CD4-positive, CD25-positive, alpha-beta regulatory T cell (primary cell): ENCODE measurements at regions not wholly inside any gene's neighbourhood (a gene's known extent, or its start where the extent isn't known, plus 50 kb on each side); places are given as distances from the start of the nearest gene placed in this dataset.

Experiments
- ATAC-seq, 2 donors: fragments of 150-1000 bp; cut with Tn5 transposase; one replicate each; pipeline ENCODE4 v1.10.0; 2021; ENCODE audit warnings: low read depth in 2 of 2, moderate number of reproducible peaks in 2 of 2, moderate library complexity in 1 of 2
- DNase-seq, 3 donors: peaks; one replicate each; pipeline versions ENCODE4 v3.0.0 to v3.0.0-alpha.2; 2012 to 2022; ENCODE audit warnings: mixed read lengths in 1 of 3
- H3K27ac ChIP-seq: one replicate; pipeline ENCODE4 v1.7.0; 2013; ENCODE audit warnings: mild to moderate bottlenecking, low read length; ENCODE audit not compliant: insufficient read depth, poor library complexity, severe bottlenecking
- H3K27me3 ChIP-seq: one replicate; pipeline ENCODE4 v1.7.0; 2013; ENCODE audit warnings: low read length; ENCODE audit not compliant: control insufficient read depth, insufficient read depth
- H3K36me3 ChIP-seq: one replicate; pipeline ENCODE4 v1.7.0; 2013; ENCODE audit warnings: mild to moderate bottlenecking, low read length, moderate library complexity; ENCODE audit not compliant: control insufficient read depth, insufficient read depth
- H3K4me1 ChIP-seq: 2 replicates; pipeline ENCODE4 v1.7.0; 2013; ENCODE audit warnings: mild to moderate bottlenecking, low read length; ENCODE audit not compliant: insufficient read depth, control insufficient read depth, poor library complexity, severe bottlenecking
- H3K4me3 ChIP-seq: one replicate; pipeline ENCODE4 v1.7.0; 2013; ENCODE audit warnings: low read depth, mild to moderate bottlenecking, low read length, moderate library complexity
- H3K9me3 ChIP-seq, 2 experiments: 1 replicate in 1 of 2; 2 replicates in 1 of 2; pipeline ENCODE4 v1.7.0; 2013; ENCODE audit warnings: low read length in 2 of 2, mild to moderate bottlenecking in 1 of 2, moderate library complexity in 1 of 2; ENCODE audit not compliant: control insufficient read depth in 2 of 2
- H3K27ac Mint-ChIP-seq, 3 donors: one replicate each; pipeline ENCODE4 v1.8.0; 2020 to 2022; ENCODE audit warnings: mild to moderate bottlenecking in 3 of 3, mixed read lengths in 3 of 3, moderate library complexity in 2 of 3
- H3K27me3 Mint-ChIP-seq: one replicate; pipeline ENCODE4 v1.8.0; 2022; ENCODE audit warnings: mild to moderate bottlenecking, mixed read lengths
- H3K36me3 Mint-ChIP-seq: one replicate; pipeline ENCODE4 v1.8.0; 2020; ENCODE audit warnings: mixed read lengths
- H3K4me1 Mint-ChIP-seq, 4 donors: one replicate each; pipeline ENCODE4 v1.8.0; 2020 to 2022; ENCODE audit warnings: mixed read lengths in 4 of 4, mild to moderate bottlenecking in 1 of 4
- H3K4me3 Mint-ChIP-seq, 4 donors: one replicate each; pipeline ENCODE4 v1.8.0; 2020 to 2022; ENCODE audit warnings: mild to moderate bottlenecking in 4 of 4, mixed read lengths in 4 of 4, moderate library complexity in 3 of 4
- H3K9me3 Mint-ChIP-seq, 7 donors: one replicate each; pipeline ENCODE4 v1.8.0; 2020 to 2022; ENCODE audit warnings: mixed read lengths in 7 of 7, mild to moderate bottlenecking in 3 of 7, moderate library complexity in 2 of 7

- H3K27me3 ChIP-seq: peaks cover 2% of the 10 kb centered on the region
- peaks cover 5 to 6% of the 10 kb centered on the region in 2 experiments for H3K9me3 ChIP-seq
- Mint-ChIP-seq H3K9me3 (peaks cover 0 to 8% (median 2%) of the 10 kb centered on the region in 7 donors), H3K36me3 (no peaks in the 10 kb centered on the region), H3K4me3 (no peak overlapping the region), H3K27ac (no peak overlapping the region), H3K27me3 (no peaks in the 10 kb centered on the region), H3K4me1 (no peaks in the 10 kb centered on the region)
- H3K36me3 ChIP-seq: no peaks in the 10 kb centered on the region
- H3K4me1 ChIP-seq: no peaks in the 10 kb centered on the region
- DNase-seq: no peak
- no peak for ATAC-seq
- H3K4me3 ChIP-seq: no peak overlapping the region
- H3K27ac ChIP-seq: no peak overlapping the region
Measured at GRCh38 chr9:115378241-115378640, 260.3 kb upstream of the TNC start.

GRCh38 chr9:115378758-115379157 lies 260.8 kb upstream of the TNC start:
- Histone ChIP-seq H3K4me1 (no peaks in the 10 kb centered on the region), H3K27ac (no peak overlapping the region), H3K27me3 (peaks cover 2% of the 10 kb centered on the region), H3K36me3 (no peaks in the 10 kb centered on the region), H3K4me3 (no peak overlapping the region), H3K9me3 (peaks cover 6 to 8% of the 10 kb centered on the region in 2 experiments)
- no peak overlapping the region for H3K27ac Mint-ChIP-seq
- peaks cover 0 to 10% (median 3%) of the 10 kb centered on the region in 7 donors for H3K9me3 Mint-ChIP-seq
- no peak for DNase-seq
- no peak for ATAC-seq
- H3K36me3 Mint-ChIP-seq: no peaks in the 10 kb centered on the region
- H3K4me1 Mint-ChIP-seq: no peaks in the 10 kb centered on the region
- H3K4me3 Mint-ChIP-seq: no peak overlapping the region
- no peaks in the 10 kb centered on the region for H3K27me3 Mint-ChIP-seq

GRCh38 chr9:115379719-115380118 lies 261.8 kb upstream of the TNC start:
- no peak overlapping the region for H3K4me3 Mint-ChIP-seq
- no peak overlapping the region for H3K27ac ChIP-seq
- H3K9me3 ChIP-seq: peaks cover 6 to 8% of the 10 kb centered on the region in 2 experiments
- H3K36me3 ChIP-seq: no peaks in the 10 kb centered on the region
- peaks cover 0 to 13% (median 5%) of the 10 kb centered on the region in 7 donors for H3K9me3 Mint-ChIP-seq
- no peaks in the 10 kb centered on the region for H3K4me1 ChIP-seq
- peaks cover 2% of the 10 kb centered on the region for H3K27me3 ChIP-seq
- H3K4me1 Mint-ChIP-seq: no peaks in the 10 kb centered on the region
- ATAC-seq (no peak), DNase-seq (no peak)
- H3K27me3 Mint-ChIP-seq: no peaks in the 10 kb centered on the region
- H3K36me3 Mint-ChIP-seq: no peaks in the 10 kb centered on the region
- no peak overlapping the region for H3K27ac Mint-ChIP-seq
- H3K4me3 ChIP-seq: no peak overlapping the region

- DNase-seq (no peak), ATAC-seq (no peak)
- H3K27me3 ChIP-seq: no peaks in the 10 kb centered on the region
- H3K36me3 ChIP-seq: no peaks in the 10 kb centered on the region
- peaks cover 6 to 8% of the 10 kb centered on the region in 2 experiments for H3K9me3 ChIP-seq
- H3K9me3 Mint-ChIP-seq: peaks cover 0 to 13% (median 4%) of the 10 kb centered on the region in 7 donors
- H3K4me3 Mint-ChIP-seq: no peak overlapping the region
- H3K36me3 Mint-ChIP-seq: no peaks in the 10 kb centered on the region
- no peak overlapping the region for H3K27ac Mint-ChIP-seq
- no peak overlapping the region for H3K27ac ChIP-seq
- H3K4me3 ChIP-seq: no peak overlapping the region
- H3K4me1 Mint-ChIP-seq: no peaks in the 10 kb centered on the region
- no peaks in the 10 kb centered on the region for H3K27me3 Mint-ChIP-seq
- H3K4me1 ChIP-seq: no peaks in the 10 kb centered on the region
Measured at GRCh38 chr9:115382865-115383264, 264.9 kb upstream of the TNC start.

- no peak for ATAC-seq
- H3K36me3 Mint-ChIP-seq: no peaks in the 10 kb centered on the region
- H3K9me3 ChIP-seq: peaks cover 6 to 8% of the 10 kb centered on the region in 2 experiments
- no peak overlapping the region for H3K27ac ChIP-seq
- H3K4me1 Mint-ChIP-seq: no peaks in the 10 kb centered on the region
- no peaks in the 10 kb centered on the region for H3K27me3 Mint-ChIP-seq
- no peak for DNase-seq
- no peak overlapping the region for H3K4me3 Mint-ChIP-seq
- peaks cover 0 to 13% (median 4%) of the 10 kb centered on the region in 7 donors for H3K9me3 Mint-ChIP-seq
- no peaks in the 10 kb centered on the region for H3K36me3 ChIP-seq
- no peak overlapping the region for H3K4me3 ChIP-seq
- H3K27me3 ChIP-seq: no peaks in the 10 kb centered on the region
- no peak overlapping the region for H3K27ac Mint-ChIP-seq
- H3K4me1 ChIP-seq: no peaks in the 10 kb centered on the region
Measured at GRCh38 chr9:115385383-115386122, 267.6 kb upstream of the TNC start.

GRCh38 chr9:115386963-115387770 lies 269.2 kb upstream of the TNC start:
- Mint-ChIP-seq H3K27ac (no peak overlapping the region), H3K27me3 (no peaks in the 10 kb centered on the region), H3K4me3 (no peak overlapping the region), H3K9me3 (peaks cover 0 to 11% (median 3%) of the 10 kb centered on the region in 7 donors), H3K36me3 (no peaks in the 10 kb centered on the region), H3K4me1 (no peaks in the 10 kb centered on the region)
- H3K27me3 ChIP-seq: no peaks in the 10 kb centered on the region
- H3K36me3 ChIP-seq: no peaks in the 10 kb centered on the region
- no peak for DNase-seq
- H3K27ac ChIP-seq: no peak overlapping the region
- no peak overlapping the region for H3K4me3 ChIP-seq
- H3K4me1 ChIP-seq: no peaks in the 10 kb centered on the region
- peaks cover 6 to 7% of the 10 kb centered on the region in 2 experiments for H3K9me3 ChIP-seq
- no peak for ATAC-seq

GRCh38 chr9:115391168-115391825 lies 273.3 kb upstream of the TNC start:
- no peak for ATAC-seq
- no peak overlapping the region for H3K4me3 Mint-ChIP-seq
- peaks cover 0 to 2% (median 0%) of the 10 kb centered on the region in 7 donors for H3K9me3 Mint-ChIP-seq
- H3K27me3 Mint-ChIP-seq: no peaks in the 10 kb centered on the region
- H3K27ac ChIP-seq: no peak overlapping the region
- H3K4me1 ChIP-seq: no peaks in the 10 kb centered on the region
- H3K4me3 ChIP-seq: no peak overlapping the region
- no peaks in the 10 kb centered on the region for H3K4me1 Mint-ChIP-seq
- H3K27me3 ChIP-seq: no peaks in the 10 kb centered on the region
- no peak for DNase-seq
- H3K27ac Mint-ChIP-seq: no peak overlapping the region
- no peaks in the 10 kb centered on the region for H3K36me3 ChIP-seq
- H3K36me3 Mint-ChIP-seq: no peaks in the 10 kb centered on the region
- no peaks in the 10 kb centered on the region for H3K9me3 ChIP-seq
